Skin epidermis (tissue), 12 donors: ENCODE measurements at regions not wholly inside any gene's neighbourhood (a gene's known extent, or its start where the extent isn't known, plus 50 kb on each side); places are given as distances from the start of the nearest gene placed in this dataset.

Experiments used
- H3K27ac ChIP-seq, 21 experiments: fragments of 200-600 bp; sonication (generic) in 11 of 21; one replicate each; pipeline ENCODE4 v1.5.0; 2020; ENCODE audit warnings: mild to moderate bottlenecking in 3 of 21, inconsistent platforms in 2 of 21, moderate library complexity in 2 of 21
- H3K4me3 ChIP-seq, 7 experiments: fragments of 200-600 bp; sonication (generic) in 2 of 7; one replicate each; pipeline ENCODE4 v1.5.0; 2020; ENCODE audit warnings: inconsistent platforms in 2 of 7, mild to moderate bottlenecking in 2 of 7, moderate library complexity in 1 of 7

GRCh38 chr5:24916863-24917262, 272.1 kb upstream of the CDH10 start:
- H3K4me3 ChIP-seq = no peak overlapping the region
- no peak overlapping the region for H3K27ac ChIP-seq

DNA sequence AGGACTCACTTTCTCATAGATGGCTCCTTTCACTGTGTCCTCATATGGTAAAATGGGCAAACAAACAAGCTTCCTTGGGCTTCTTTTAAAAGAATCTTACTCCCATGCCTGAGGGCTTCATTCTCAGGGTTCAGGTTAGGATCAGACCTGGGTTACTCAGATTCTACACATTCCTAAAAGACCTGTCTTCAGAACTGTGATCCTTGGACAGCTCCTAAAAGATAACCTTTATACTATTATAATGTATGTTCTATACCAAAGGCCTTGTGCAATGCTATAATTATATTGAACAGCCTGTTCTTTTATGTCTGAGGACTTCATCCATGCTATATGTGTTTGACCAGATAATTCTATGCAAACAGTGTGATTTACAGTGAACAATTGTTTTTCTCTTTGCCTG, 264.4 kb upstream of the CDH10 start:
- Histone ChIP-seq H3K27ac (no peak overlapping the region), H3K4me3 (no peak overlapping the region)

DNA sequence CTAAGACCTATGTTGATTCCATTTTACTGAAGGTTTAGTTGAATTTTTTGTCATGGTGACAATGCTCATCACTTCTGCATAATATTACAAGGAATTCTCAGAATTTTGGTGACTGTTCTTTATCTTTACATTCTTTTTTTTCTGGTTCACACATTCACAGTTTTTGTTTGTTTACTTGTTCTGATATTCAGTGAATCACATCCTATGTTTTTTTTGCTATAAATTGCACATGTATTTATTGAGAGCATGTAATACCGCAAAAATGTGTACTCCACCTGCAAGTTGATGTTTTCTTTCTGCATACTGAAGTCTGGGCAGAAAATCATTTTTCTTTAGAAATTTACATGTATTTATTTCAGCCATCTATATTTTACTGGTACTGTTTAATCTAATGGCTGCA, 261.9 kb upstream of the CDH10 start:
- H3K27ac ChIP-seq = no peak overlapping the region

DNA sequence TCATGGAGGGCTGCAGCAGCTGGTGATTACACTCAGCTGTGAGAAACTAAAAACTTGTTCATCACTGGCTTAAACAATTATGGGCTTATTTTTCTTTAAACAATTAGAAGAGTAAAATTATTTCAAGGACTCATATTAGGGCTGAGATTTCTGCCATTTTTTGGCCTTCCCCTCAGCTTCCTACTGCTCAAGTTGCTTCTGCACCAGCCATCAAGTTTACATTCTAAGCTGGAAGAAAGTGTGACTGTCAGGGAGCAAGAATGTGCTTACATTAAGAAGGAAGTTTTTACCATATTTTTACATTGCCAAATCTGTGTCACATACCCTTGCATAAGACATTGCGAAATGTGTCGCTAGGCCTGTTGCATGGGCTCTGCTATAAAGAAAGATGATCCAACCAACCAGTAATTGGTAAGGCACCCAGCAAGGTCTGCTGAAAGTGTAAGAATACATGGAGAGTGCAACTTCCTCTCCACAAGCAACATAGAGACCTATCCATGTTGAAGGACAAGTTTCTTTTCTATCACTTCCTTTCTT, 260.3 kb upstream of the CDH10 start:
- Histone ChIP-seq H3K27ac (no peak overlapping the region), H3K4me3 (no peak overlapping the region)

More for the DNA sequence above, 261.9 kb upstream of the CDH10 start:
- no peak overlapping the region for H3K4me3 ChIP-seq

GRCh38 chr5:24899180-24899579, 254.4 kb upstream of the CDH10 start:
- Histone ChIP-seq H3K4me3 (no peak overlapping the region), H3K27ac (no peak overlapping the region)

GRCh38 chr5:24864244-24864643, 219.5 kb upstream of the CDH10 start:
- no peak overlapping the region for H3K27ac ChIP-seq
- no peak overlapping the region for H3K4me3 ChIP-seq

- H3K27ac ChIP-seq = no peak overlapping the region
- no peak overlapping the region for H3K4me3 ChIP-seq
These were observed 217.3 kb upstream of the CDH10 start for GRCh38 chr5:24862117-24862516.

DNA sequence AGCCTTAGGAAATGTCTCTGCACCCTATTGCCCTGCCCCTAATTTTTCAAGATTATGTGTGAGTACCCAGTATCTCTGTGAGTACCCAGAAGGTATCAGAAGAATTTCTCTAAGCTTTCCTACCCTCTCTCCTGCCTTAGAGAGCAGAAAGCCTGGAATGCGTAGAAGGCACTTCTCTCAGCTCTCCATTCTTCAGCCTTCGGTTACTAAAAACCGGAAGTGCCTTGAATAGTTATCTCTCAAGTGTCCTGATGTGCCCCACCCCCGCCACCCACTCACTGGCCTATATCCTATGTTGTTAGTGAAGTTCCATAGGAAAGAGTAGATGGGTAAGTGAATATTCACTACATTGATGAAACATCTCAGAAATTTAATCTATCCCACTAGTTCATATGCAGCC, 210.7 kb upstream of the CDH10 start:
- Histone ChIP-seq H3K4me3 (no peak overlapping the region), H3K27ac (no peak overlapping the region)

GRCh38 chr5:24854850-24855249, 210.1 kb upstream of the CDH10 start:
- no peak overlapping the region for H3K27ac ChIP-seq
- H3K4me3 ChIP-seq = no peak overlapping the region

DNA sequence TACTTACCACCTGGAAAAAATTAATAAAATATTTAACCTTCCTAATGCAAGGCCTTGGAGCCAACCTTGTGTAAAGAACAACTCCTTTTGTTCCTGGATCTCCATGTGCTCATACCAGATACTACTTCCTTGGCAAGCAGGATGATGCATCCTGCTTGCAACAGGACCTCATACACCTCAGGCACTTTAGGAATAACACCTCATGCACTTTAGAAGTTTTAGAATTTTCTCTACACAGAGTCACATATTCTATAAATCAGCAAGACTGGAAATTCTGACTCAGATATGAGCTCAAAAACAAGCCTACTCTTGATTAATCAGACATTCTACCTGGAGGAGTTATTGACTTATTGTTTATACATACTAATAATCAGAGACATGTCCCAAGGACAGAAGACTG, 209.6 kb upstream of the CDH10 start:
- H3K4me3 ChIP-seq = no peak overlapping the region
- no peak overlapping the region for H3K27ac ChIP-seq

DNA sequence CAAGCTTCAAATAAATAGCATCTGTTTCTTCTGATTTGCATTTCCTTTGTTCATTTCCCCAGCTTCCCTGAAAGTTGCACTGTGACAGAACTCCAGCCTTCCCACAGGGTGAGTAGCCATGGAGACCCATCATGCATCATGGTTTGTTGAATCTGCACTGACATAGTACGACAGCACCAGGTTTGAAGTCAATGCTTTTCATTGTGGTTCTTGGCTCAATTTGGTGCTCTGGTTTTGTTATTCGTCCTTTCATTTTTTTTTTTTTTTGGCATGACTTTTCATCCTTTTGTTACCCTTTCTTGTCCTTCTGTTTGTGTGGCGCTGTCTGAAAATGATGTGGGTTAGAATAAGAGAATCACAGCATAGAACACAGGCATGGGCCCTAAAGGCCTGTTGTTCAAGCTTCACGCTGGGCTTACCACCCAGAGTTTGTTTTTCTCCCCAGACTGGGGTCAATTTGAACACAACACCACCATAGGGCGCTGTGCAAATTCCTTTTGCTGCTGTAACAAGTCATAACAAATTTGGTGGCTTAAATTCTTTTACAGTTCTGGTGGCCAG, 206.2 kb upstream of the CDH10 start:
- H3K4me3 ChIP-seq = no peak overlapping the region
- no peak overlapping the region for H3K27ac ChIP-seq

DNA sequence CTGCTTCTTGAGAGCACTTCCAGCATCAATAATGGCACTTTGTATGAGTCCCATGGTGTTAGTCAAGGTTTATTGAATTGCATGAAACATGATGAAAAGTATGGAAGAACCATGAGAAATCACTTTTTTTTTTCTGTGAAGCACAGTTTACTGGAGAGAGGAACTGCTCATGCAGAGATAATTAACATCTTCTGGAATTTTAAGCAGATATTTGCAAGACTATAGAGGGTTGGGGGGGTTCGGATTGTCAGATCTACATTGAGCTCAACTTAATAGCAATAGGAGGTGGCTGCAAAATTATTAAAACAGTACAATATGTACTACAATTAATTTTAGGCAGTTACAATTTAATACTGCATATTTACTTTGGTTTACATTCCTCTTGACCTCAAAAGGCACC, 204.4 kb upstream of the CDH10 start:
- Histone ChIP-seq H3K4me3 (no peak overlapping the region), H3K27ac (no peak overlapping the region)

DNA sequence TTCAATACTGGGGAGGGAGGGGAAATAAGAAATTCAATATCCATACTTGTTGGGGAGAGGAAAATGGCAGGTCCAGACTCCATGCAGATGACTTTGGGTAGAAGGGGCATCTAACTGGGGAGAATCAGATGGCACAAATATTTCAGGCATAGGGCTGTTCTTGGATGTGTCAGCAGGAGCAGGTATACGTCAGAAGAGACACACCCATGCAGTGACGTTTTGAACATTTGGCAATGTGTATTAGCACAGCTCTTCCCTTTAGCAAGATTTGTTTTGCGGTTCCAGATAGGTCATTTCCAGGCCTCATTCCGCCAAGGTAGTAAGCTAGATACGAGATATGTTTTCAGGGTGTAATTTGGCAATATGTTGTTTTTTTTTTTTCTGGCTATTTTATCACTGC, 187.2 kb upstream of the CDH10 start:
- Histone ChIP-seq H3K4me3 (no peak overlapping the region), H3K27ac (no peak overlapping the region)

GRCh38 chr5:24823625-24824024, 178.8 kb upstream of the CDH10 start:
- no peak overlapping the region for H3K27ac ChIP-seq
- H3K4me3 ChIP-seq = no peak overlapping the region

DNA sequence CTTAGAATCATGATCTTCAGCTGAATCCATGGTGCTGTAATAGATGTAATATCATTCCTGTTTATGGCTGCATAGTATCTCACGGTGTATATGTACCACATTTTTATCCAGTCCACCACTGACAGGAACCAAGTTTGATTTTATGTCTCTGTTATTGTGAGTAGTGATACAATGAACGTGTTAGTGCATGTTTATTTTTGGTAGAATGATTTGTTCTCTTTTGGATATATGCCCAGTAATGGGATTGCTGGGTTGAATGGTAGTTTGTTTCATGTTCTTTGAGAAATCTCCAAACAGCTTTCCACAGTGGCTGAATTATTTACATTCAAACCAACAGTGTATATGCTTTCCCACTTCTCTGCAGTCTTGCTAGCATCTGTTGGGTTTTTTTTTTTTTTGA, 175.1 kb upstream of the CDH10 start:
- Histone ChIP-seq H3K4me3 (no peak overlapping the region), H3K27ac (no peak overlapping the region)

GRCh38 chr5:24817966-24818365, 173.2 kb upstream of the CDH10 start:
- Histone ChIP-seq H3K27ac (no peak overlapping the region), H3K4me3 (no peak overlapping the region)

DNA sequence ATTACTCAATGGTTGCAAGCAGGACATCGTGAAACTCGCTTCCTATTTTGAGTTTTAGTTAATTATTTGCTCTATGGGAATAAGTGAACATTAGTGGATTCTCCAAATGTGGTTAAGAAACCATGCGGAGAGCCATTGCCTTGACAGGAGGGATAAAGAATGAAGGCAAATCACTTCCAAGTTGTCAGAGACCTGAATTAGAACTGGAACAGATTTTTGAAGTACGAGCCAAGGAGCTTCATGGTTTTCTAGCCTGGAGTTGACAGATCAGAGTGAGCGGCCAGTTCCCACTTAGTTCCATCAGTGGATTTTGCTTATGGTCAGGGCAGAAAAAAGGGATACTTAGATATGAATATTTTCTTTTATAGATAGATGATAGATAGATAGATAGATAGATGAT, 171.4 kb upstream of the CDH10 start:
- H3K27ac ChIP-seq = no peak overlapping the region
- H3K4me3 ChIP-seq = no peak overlapping the region

- Histone ChIP-seq H3K27ac (no peak overlapping the region), H3K4me3 (no peak overlapping the region)
These were observed 160.5 kb upstream of the CDH10 start for GRCh38 chr5:24805230-24805629.

- Histone ChIP-seq H3K4me3 (no peak overlapping the region), H3K27ac (no peak overlapping the region)
These were observed 159.5 kb upstream of the CDH10 start for GRCh38 chr5:24804221-24804681.

DNA sequence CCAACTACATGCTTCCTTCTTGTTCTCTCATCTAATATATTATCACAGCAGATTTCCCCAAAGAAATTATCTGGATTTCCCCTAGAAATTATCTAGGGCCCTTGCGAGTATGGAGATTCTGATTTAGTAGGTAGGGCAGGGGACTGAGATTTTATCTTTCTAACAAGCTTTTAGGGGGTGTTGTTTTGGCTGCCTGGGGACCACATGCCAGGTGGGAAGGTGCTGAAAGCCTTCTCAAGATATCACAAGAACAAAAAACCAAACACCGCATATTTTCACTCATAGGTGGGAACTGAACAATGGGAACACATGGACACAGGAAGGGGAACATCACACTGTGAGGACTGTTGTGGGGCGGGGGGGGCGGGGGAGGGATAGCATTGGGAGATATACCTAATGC, 146.5 kb upstream of the CDH10 start:
- H3K27ac ChIP-seq = no peak overlapping the region
- no peak overlapping the region for H3K4me3 ChIP-seq

DNA sequence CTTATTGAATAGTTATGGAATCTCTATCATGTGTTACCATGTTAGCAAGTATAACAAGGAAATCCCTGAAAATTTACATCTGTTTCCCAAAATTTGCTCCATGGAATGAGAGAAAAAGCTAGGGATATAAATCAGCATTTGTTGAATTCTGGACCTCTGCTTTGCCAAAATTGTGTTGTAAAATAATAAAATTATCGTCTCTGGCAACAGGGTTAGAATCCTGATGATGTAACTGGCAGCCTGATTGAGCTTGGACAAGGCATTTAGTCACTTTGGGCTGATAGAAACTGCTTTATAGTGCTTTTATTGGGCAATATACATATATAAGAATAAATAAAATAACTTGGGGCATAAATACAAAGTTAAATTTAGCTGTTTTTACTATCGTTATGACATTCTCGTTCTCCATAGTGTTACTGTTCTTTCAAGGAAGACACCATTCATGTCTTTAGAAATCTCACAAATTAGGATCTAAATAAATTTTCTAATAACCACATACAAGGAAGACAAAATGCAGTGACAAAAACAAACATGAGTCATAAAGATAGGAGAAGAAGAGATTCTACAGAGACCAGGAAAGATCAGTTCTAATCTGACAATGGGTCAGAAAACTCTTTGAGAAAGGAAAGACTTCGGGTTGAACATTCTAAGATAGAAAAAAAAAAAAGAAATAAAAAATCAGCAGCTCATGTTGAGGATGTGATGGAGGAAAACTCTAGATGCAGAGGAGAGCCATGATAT, 145.0 kb upstream of the CDH10 start:
- H3K27ac ChIP-seq = peak overlapping the region in 4 of 21 experiments; percentile 3 to 48 (median 22)

More for the DNA sequence above, 145.0 kb upstream of the CDH10 start:
- no peak overlapping the region for H3K4me3 ChIP-seq
